SK-N-SH (cell line): ENCODE measurements at regions not wholly inside any gene's neighbourhood (a gene's known extent, or its start where the extent isn't known, plus 50 kb on each side); places are given as distances from the start of the nearest gene placed in this dataset.

Source experiments
- CTCF ChIA-PET: fragments of 300-600, 350-600 bp; formaldehyde crosslinking; extraction: SDS; loops from one replicate; lab custom pipeline; 2021; lab: Yijun Ruan, JAX
- POLR2A ChIA-PET: fragments of 350-600 bp; sonication (Branson Sonifier 250); formaldehyde crosslinking; extraction: SDS; loops from one replicate; lab custom pipeline; 2020; ENCODE audit warnings: antibody characterized with exemption, inconsistent platforms; lab: Yijun Ruan, JAX
- DNase-seq: peaks from one replicate; pipeline ENCODE4 v3.0.0; 2012
- H2AFZ ChIP-seq: fragments of 200-600 bp; sonication (generic); 2 replicates; pipeline ENCODE4 v1.8.1; 2016; ENCODE audit warnings: antibody characterized with exemption, mild to moderate bottlenecking, low read depth
- H3F3A ChIP-seq: fragments of 200-600 bp; sonication (generic); replicated peaks from 2 replicates; pipeline ENCODE3; 2016; ENCODE audit warnings: antibody characterized with exemption, mild to moderate bottlenecking; ENCODE audit not compliant: insufficient read depth
- H3K27ac ChIP-seq, 2 experiments: fragments of 200-500 bp in 1 of 2; fragments of 200-600 bp in 1 of 2; sonication (Bioruptor generic) in 1 of 2; sonication (generic), shearing (Covaris generic) in 1 of 2; 2 replicates each; pipeline versions ENCODE4 v1.5.1 to v1.6.1; 2014 to 2016; ENCODE audit warnings: low read depth in 2 of 2, inconsistent platforms in 1 of 2, low read length in 1 of 2, mild to moderate bottlenecking in 1 of 2, mixed read lengths in 1 of 2
- H3K27me3 ChIP-seq: fragments of 200-600 bp; sonication (generic), shearing (Covaris generic); 2 replicates; pipeline ENCODE4 v1.6.1; 2016; ENCODE audit warnings: mixed run types; ENCODE audit not compliant: insufficient read depth
- H3K36me3 ChIP-seq, 2 experiments: fragments of 200-500 bp in 1 of 2; fragments of 200-600 bp in 1 of 2; sonication (Bioruptor generic) in 1 of 2; sonication (generic) in 1 of 2; replicated peaks in 1 of 2; 2 replicates each; pipeline versions ENCODE3 to v1.5.1; 2014 to 2016; ENCODE audit warnings: low read length in 1 of 2, mild to moderate bottlenecking in 1 of 2; ENCODE audit not compliant: insufficient read depth in 2 of 2, control insufficient read depth in 1 of 2
- H3K4me1 ChIP-seq, 2 experiments: fragments of 200-500 bp in 1 of 2; fragments of 200-600 bp in 1 of 2; sonication (Bioruptor generic) in 1 of 2; sonication (generic), shearing (Covaris generic) in 1 of 2; 2 replicates each; pipeline versions ENCODE4 v1.5.1 to v1.6.1; 2014 to 2016; ENCODE audit warnings: low read depth in 1 of 2, low read length in 1 of 2, mixed run types in 1 of 2; ENCODE audit not compliant: insufficient read depth in 2 of 2, control insufficient read depth in 1 of 2
- H3K4me2 ChIP-seq: fragments of 200-600 bp; sonication (generic), shearing (Covaris generic); 2 replicates; pipeline ENCODE4 v1.6.1; 2017; ENCODE audit warnings: mixed run types
- H3K4me3 ChIP-seq, 2 experiments: fragments of 200-500 bp in 1 of 2; fragments of 200-600 bp in 1 of 2; sonication (Bioruptor generic) in 1 of 2; sonication (generic), shearing (Covaris generic) in 1 of 2; 2 replicates each; pipeline versions ENCODE4 v1.5.1 to v1.8.1; 2014 to 2016; ENCODE audit warnings: low read depth in 2 of 2, inconsistent platforms in 1 of 2, low read length in 1 of 2, mild to moderate bottlenecking in 1 of 2, mixed read lengths in 1 of 2, moderate library complexity in 1 of 2
- H3K79me2 ChIP-seq: fragments of 200-600 bp; sonication (generic); 2 replicates; pipeline ENCODE4 v1.8.1; 2017; ENCODE audit warnings: mild to moderate bottlenecking; ENCODE audit not compliant: insufficient read depth
- H3K9ac ChIP-seq: fragments of 200-600 bp; sonication (generic); 2 replicates; pipeline ENCODE4 v1.6.1; 2017; ENCODE audit warnings: mixed run types
- H3K9me2 ChIP-seq: fragments of 200-600 bp; sonication (generic); 2 replicates; pipeline ENCODE4 v1.6.1; 2017; ENCODE audit warnings: mixed run types
- H3K9me3 ChIP-seq: fragments of 200-600 bp; sonication (generic); 2 replicates; pipeline ENCODE4 v1.6.1; 2017; ENCODE audit warnings: mixed run types, mild to moderate bottlenecking, moderate library complexity
- H4K20me1 ChIP-seq: fragments of 200-600 bp; sonication (generic); 2 replicates; pipeline ENCODE4 v1.6.1; 2017; ENCODE audit warnings: mild to moderate bottlenecking, mixed run types; ENCODE audit not compliant: insufficient read depth
- CHD2 ChIP-seq: fragments of 150-350 bp; IDR thresholded peaks from 2 replicates; pipeline ENCODE4 v1.6.1; 2018; ENCODE audit warnings: low read length; ENCODE audit not compliant: partially characterized antibody
- ELF1 ChIP-seq: IDR thresholded peaks from 2 replicates; pipeline ENCODE4 v1.4.0; 2012
- EP300 ChIP-seq, 2 experiments: IDR thresholded peaks; 2 replicates each; pipeline versions ENCODE4 v1.4.0 to v1.6.1; 2012; ENCODE audit warnings: borderline replicate concordance in 1 of 2, low read depth in 1 of 2, low read length in 1 of 2
- EZH2phosphoT487 ChIP-seq: fragments of 200-600 bp; sonication (generic); IDR thresholded peaks from 2 replicates; pipeline ENCODE4 v1.6.1; 2017; ENCODE audit warnings: low read depth, mixed run types, mild to moderate bottlenecking, antibody characterized with exemption, moderate library complexity, borderline replicate concordance
- FOXJ3 ChIP-seq: sonication (generic); formaldehyde crosslinking; IDR thresholded peaks from 2 replicates; pipeline ENCODE4 v1.5.1; 2020; ENCODE audit warnings: mild to moderate bottlenecking, missing genetic modification reagents
- GABPA ChIP-seq: IDR thresholded peaks from 2 replicates; pipeline ENCODE4 v1.4.0; 2012; ENCODE audit warnings: low read depth, mild to moderate bottlenecking
- GATA2 ChIP-seq: sonication (generic); formaldehyde crosslinking; IDR thresholded peaks from 2 replicates; pipeline ENCODE4 v1.5.0; 2020; ENCODE audit warnings: mild to moderate bottlenecking, missing genetic modification reagents
- MXI1 ChIP-seq: IDR thresholded peaks from 2 replicates; pipeline ENCODE4 v1.6.1; 2012; ENCODE audit warnings: mild to moderate bottlenecking, low read depth, low read length, improper control_type of control experiment
- NFIC ChIP-seq: IDR thresholded peaks from 2 replicates; pipeline ENCODE4 v1.4.0; 2012; ENCODE audit warnings: borderline replicate concordance
- POLR2AphosphoS5 ChIP-seq: IDR thresholded peaks from 2 replicates; pipeline ENCODE4 v1.6.1; 2012; ENCODE audit warnings: low read depth, low read length
- RAD21 ChIP-seq: IDR thresholded peaks from 2 replicates; pipeline ENCODE4 v1.6.1; 2012; ENCODE audit warnings: mild to moderate bottlenecking, low read length
- TAF1 ChIP-seq: IDR thresholded peaks from 2 replicates; pipeline ENCODE4 v1.6.1; 2012; ENCODE audit warnings: low read depth, mild to moderate bottlenecking, low read length, moderate library complexity, borderline replicate concordance
- TCF12 ChIP-seq: IDR thresholded peaks from 2 replicates; pipeline ENCODE4 v1.4.0; 2012
- YY1 ChIP-seq: IDR thresholded peaks from 2 replicates; pipeline ENCODE4 v1.4.0; 2012; ENCODE audit warnings: low read depth, mild to moderate bottlenecking
- WGBS: methylation state at CpG from one replicate; pipeline ENCODE4 v1.1.6; 2017; ENCODE audit warnings: low lambda C conversion rate; 5-methylcytosine and 5-hydroxymethylcytosine counted together
- TF ChIP-seq, protein P1 (sequence below): IDR thresholded peaks from 2 replicates; pipeline ENCODE4 v1.4.0; 2012; ENCODE audit warnings: low read depth
- TF ChIP-seq, protein P2 (sequence below): IDR thresholded peaks from 2 replicates; pipeline ENCODE4 v1.4.0; 2012; ENCODE audit warnings: low read depth, borderline replicate concordance
- TF ChIP-seq, protein P3 (sequence below): fragments of 150-350 bp; IDR thresholded peaks from 2 replicates; pipeline ENCODE4 v1.6.1; 2017; ENCODE audit warnings: antibody characterized with exemption, low read length, low read depth, borderline replicate concordance
- TF ChIP-seq, protein P4 (sequence below): IDR thresholded peaks from 2 replicates; pipeline ENCODE4; 2012

DNA sequence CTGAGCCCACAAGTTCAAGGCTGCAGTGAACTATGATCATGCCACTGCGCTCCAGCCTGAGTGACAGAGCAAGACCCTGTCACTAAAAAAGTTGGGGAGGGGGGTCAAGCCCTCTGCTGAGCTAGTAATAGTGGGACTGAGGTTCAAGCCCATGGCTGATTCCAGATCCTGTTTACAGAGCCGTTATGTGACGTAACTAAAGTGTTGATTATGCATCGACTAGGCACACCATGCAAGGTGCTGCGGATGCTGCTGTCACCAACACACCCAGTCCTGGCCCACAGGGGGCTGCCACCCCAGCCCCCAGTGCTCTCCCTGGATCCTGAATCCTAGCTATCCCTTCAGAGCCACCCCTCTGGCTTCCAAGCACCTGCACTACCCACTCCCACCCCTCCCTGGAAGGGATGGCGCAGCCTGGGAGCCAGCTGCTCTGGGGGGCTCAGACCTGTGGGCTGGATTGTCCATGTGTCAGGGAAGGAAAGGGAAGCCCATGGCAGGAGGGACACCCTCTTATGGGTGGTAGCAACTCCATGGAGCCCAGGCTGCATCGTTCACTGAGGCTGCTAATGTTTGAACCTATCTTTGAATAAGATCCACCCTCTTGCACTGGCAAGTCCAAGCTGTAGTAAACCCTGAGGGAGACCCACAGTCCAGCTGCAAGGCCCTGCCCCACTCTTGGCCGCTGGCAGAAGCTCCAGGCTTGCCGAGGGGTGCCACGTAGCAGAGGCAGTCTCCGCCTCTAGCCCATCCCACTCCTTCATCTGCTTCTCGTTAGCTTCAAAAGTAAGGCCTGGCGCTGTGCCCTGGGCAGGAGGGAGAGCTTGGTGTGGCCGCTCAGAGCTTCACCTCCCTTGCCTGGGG lies 95.0 kb downstream of the SNX5 start:
- Histone ChIP-seq H3K4me1 (peaks cover 16 to 31% of the 10 kb centered on the region in 2 experiments), H3K4me2 (peak overlapping the region; percentile 58; the same call in 1 of the 2 replicates), H3K36me3 (no peaks in the 10 kb centered on the region), H3K27me3 (peaks cover 19% of the 10 kb centered on the region), H3K4me3 (no peak overlapping the region; a peak in 1 of 4 replicates), H3K9me3 (no peaks in the 10 kb centered on the region), H3K79me2 (no peaks in the 10 kb centered on the region), H3K9me2 (no peaks in the 10 kb centered on the region), H3K27ac (peak overlapping the region; percentile 36; a peak in 2 of 4 replicates), H4K20me1 (no peaks in the 10 kb centered on the region), H3K9ac (no peak overlapping the region), H3F3A (peaks cover 2% of the 10 kb centered on the region), H2AFZ (peak overlapping the region; percentile 79)
- 35% methylated on average over 12 of the region's 14 CpGs for WGBS
- ChIA-PET CTCF (interaction anchor here (0.6 to 1.5 kb wide), 3 partner anchors 24 to 191 kb away, joined by 3 to 5 read pairs (median 3); partner anchors contain the start of gene RRBP1), POLR2A (interaction anchor here (0.6 to 1.3 kb wide), 3 partner anchors 9 to 191 kb away, joined by 3 read pairs; partner anchors contain the start of gene RRBP1)
- TF ChIP-seq YY1 (no peak), CHD2 (peak; percentile 32), NFIC (peak; percentile 70), GATA2 (no peak), POLR2AphosphoS5 (no peak), TCF12 (peak; percentile 84), ELF1 (no peak)
- TF ChIP-seq, protein P1, sequence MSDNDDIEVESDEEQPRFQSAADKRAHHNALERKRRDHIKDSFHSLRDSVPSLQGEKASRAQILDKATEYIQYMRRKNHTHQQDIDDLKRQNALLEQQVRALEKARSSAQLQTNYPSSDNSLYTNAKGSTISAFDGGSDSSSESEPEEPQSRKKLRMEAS, result peak; percentile 4; the same call in 1 of the 2 replicates
- TF ChIP-seq, protein P2, sequence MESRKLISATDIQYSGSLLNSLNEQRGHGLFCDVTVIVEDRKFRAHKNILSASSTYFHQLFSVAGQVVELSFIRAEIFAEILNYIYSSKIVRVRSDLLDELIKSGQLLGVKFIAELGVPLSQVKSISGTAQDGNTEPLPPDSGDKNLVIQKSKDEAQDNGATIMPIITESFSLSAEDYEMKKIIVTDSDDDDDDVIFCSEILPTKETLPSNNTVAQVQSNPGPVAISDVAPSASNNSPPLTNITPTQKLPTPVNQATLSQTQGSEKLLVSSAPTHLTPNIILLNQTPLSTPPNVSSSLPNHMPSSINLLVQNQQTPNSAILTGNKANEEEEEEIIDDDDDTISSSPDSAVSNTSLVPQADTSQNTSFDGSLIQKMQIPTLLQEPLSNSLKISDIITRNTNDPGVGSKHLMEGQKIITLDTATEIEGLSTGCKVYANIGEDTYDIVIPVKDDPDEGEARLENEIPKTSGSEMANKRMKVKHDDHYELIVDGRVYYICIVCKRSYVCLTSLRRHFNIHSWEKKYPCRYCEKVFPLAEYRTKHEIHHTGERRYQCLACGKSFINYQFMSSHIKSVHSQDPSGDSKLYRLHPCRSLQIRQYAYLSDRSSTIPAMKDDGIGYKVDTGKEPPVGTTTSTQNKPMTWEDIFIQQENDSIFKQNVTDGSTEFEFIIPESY, result no peak
- DNase-seq, result peak; percentile 85

DNA sequence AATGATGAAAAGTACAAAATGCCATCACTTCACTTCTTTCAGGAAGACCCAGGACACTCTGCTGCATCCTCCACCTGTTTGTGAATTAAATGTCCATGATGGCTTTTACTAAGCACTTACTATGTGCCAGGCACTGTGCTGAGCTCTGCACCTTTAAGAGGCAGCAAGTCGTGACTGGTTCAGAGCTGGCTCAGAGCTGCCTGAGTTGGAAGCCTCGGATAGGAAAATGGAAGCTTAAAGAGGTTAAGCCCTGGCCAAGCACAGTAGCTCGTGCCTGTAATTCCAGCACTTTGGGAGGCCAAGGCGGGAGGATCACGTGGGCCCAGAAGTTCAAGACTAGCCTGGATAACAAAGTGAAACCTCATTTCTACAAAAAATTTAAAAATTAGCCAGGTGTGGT lies 95.6 kb downstream of the SNX5 start:
- H2AFZ ChIP-seq, result no peak overlapping the region
- peaks cover 16 to 31% of the 10 kb centered on the region in 2 experiments for H3K4me1 ChIP-seq
- H3K4me3 ChIP-seq, result no peak overlapping the region
- no peak for DNase-seq
- H3K9me2 ChIP-seq, result no peaks in the 10 kb centered on the region
- H3K9ac ChIP-seq, result no peak overlapping the region
- no peaks in the 10 kb centered on the region for H3K79me2 ChIP-seq
- H4K20me1 ChIP-seq, result no peaks in the 10 kb centered on the region
- ChIA-PET POLR2A (no interaction called here), CTCF (interaction anchor here (0.6 kb wide), 1 partner anchor 124 kb away, joined by 3 read pairs; no protein-coding TSS in a partner anchor)
- H3K4me2 ChIP-seq, result no peak overlapping the region
- no peak overlapping the region for H3K27ac ChIP-seq
- no peaks in the 10 kb centered on the region for H3K36me3 ChIP-seq
- H3K9me3 ChIP-seq, result no peaks in the 10 kb centered on the region
- peaks cover 21% of the 10 kb centered on the region for H3K27me3 ChIP-seq
- 58% methylated on average over 5 of the region's 5 CpGs for WGBS
- H3F3A ChIP-seq, result peaks cover 2% of the 10 kb centered on the region
- TF ChIP-seq GABPA (no peak), ELF1 (no peak), FOXJ3 (CRISPR knock-in tag) (no peak), YY1 (no peak), EP300 (IDR thresholded peaks at IDR 0.05; ENCODE audit: borderline replicate concordance in 1 of 2, low read depth in 1 of 2, low read length in 1 of 2) (no peak), TCF12 (no peak), RAD21 (no peak), MXI1 (no peak), TAF1 (no peak), EZH2phosphoT487 (no peak)
- TF ChIP-seq, protein P3, sequence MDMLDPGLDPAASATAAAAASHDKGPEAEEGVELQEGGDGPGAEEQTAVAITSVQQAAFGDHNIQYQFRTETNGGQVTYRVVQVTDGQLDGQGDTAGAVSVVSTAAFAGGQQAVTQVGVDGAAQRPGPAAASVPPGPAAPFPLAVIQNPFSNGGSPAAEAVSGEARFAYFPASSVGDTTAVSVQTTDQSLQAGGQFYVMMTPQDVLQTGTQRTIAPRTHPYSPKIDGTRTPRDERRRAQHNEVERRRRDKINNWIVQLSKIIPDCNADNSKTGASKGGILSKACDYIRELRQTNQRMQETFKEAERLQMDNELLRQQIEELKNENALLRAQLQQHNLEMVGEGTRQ, result no peak
- TF ChIP-seq, protein P4, sequence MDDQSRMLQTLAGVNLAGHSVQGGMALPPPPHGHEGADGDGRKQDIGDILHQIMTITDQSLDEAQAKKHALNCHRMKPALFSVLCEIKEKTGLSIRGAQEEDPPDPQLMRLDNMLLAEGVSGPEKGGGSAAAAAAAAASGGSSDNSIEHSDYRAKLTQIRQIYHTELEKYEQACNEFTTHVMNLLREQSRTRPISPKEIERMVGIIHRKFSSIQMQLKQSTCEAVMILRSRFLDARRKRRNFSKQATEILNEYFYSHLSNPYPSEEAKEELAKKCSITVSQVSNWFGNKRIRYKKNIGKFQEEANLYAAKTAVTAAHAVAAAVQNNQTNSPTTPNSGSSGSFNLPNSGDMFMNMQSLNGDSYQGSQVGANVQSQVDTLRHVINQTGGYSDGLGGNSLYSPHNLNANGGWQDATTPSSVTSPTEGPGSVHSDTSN, result no peak
